ENCODE measurements at regions not wholly inside any gene's neighbourhood (a gene's known extent, or its start where the extent isn't known, plus 50 kb on each side); places are given as distances from the start of the nearest gene placed in this dataset.

- no peak overlapping the region for H3K4me3 ChIP-seq (ENCODE audit: low read depth, low read length)
- TF ChIP-seq, protein P1, sequence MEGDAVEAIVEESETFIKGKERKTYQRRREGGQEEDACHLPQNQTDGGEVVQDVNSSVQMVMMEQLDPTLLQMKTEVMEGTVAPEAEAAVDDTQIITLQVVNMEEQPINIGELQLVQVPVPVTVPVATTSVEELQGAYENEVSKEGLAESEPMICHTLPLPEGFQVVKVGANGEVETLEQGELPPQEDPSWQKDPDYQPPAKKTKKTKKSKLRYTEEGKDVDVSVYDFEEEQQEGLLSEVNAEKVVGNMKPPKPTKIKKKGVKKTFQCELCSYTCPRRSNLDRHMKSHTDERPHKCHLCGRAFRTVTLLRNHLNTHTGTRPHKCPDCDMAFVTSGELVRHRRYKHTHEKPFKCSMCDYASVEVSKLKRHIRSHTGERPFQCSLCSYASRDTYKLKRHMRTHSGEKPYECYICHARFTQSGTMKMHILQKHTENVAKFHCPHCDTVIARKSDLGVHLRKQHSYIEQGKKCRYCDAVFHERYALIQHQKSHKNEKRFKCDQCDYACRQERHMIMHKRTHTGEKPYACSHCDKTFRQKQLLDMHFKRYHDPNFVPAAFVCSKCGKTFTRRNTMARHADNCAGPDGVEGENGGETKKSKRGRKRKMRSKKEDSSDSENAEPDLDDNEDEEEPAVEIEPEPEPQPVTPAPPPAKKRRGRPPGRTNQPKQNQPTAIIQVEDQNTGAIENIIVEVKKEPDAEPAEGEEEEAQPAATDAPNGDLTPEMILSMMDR (IDR thresholded peaks at IDR 0.05; ENCODE audit: insufficient read depth, low read depth, low read length): no peak
- DNase-seq (ENCODE audit: low read depth): no peak
Measured at GRCh38 chr19:30634996-30635975, 263.1 kb downstream of the ZNF536 start.

DNA sequence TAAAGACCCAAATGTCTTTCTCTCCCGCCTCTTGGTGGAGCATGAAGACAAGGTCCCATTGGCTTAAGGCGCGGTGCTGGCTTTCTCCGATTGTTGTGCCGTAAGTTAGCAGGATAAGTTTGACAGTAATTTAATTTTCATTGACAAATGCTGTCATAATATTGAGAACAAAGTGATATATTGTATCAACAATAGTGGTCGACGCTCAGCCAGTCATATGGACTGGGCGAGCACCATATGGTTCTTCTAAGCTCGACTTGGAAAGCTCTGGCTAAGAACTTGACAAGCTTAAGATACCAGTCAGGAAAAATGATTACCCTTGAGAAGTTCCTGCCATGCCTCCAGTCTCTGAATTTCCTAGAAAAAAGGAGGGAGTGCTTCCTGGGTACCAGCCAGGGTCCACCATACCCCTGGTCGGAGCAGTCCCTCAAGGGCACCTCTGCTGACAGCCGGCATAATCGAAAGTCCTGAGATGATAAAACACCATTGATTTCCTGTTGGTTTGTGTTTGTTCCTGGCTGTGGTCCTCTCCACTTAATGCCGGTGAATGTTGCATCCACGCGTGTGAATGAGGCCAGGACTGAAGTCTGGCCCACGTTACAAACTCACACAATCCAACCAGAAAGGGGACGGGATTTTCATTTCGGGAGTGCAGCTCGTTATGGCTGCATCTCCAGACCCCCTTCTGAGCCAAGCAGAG, 262.1 kb downstream of the ZNF536 start:
- H3K4me3 ChIP-seq (ENCODE audit: low read depth, low read length): no peak overlapping the region
- no peak for DNase-seq (ENCODE audit: low read depth)
- TF ChIP-seq, protein P1 (IDR thresholded peaks at IDR 0.05; ENCODE audit: insufficient read depth, low read depth, low read length): no peak

- no peak overlapping the region for H3K4me3 ChIP-seq (ENCODE audit: low read depth, low read length)
- TF ChIP-seq, protein P1 (IDR thresholded peaks at IDR 0.05; ENCODE audit: insufficient read depth, low read depth, low read length): no peak
- DNase-seq (ENCODE audit: low read depth): no peak
Measured at GRCh38 chr19:30631033-30631370, 258.8 kb downstream of the ZNF536 start.

- H3K4me3 ChIP-seq (ENCODE audit: low read depth, low read length): no peak overlapping the region
- TF ChIP-seq, protein P1 (IDR thresholded peaks at IDR 0.05; ENCODE audit: insufficient read depth, low read depth, low read length): no peak
- no peak for DNase-seq (ENCODE audit: low read depth)
Measured at GRCh38 chr19:30630289-30631032, 258.3 kb downstream of the ZNF536 start.

DNA sequence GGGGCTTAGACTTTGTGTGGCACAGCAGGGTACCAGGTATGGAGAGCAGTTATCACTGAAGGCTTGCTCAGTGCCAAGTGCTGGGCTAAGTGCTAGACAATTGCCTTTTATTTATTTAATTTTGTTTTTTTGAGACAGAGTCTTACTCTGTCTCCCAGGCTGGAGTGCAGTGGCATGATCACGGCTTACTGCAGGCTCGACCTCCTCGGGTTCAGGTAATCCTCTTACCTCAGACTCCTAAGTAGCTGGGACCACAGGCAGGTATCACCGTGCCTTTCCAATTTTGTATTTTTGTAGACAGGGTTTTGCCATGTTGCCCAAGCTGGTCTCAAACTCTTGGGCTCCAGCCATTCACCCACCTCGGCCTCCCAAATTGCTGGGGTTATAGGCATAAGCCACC, 256.9 kb downstream of the ZNF536 start:
- no peak for DNase-seq (ENCODE audit: low read depth)
- TF ChIP-seq, protein P1 (IDR thresholded peaks at IDR 0.05; ENCODE audit: insufficient read depth, low read depth, low read length): no peak
- no peak overlapping the region for H3K4me3 ChIP-seq (ENCODE audit: low read depth, low read length)

GRCh38 chr19:30626626-30626966, 254.4 kb downstream of the ZNF536 start:
- DNase-seq (ENCODE audit: low read depth): no peak
- TF ChIP-seq, protein P1 (IDR thresholded peaks at IDR 0.05; ENCODE audit: insufficient read depth, low read depth, low read length): no peak
- no peak overlapping the region for H3K4me3 ChIP-seq (ENCODE audit: low read depth, low read length)

Measured in fibroblast of villous mesenchyme (primary cell).